ENCODE measurements at regions not wholly inside any gene's neighbourhood (a gene's known extent, or its start where the extent isn't known, plus 50 kb on each side); places are given as distances from the start of the nearest gene placed in this dataset.

DNA sequence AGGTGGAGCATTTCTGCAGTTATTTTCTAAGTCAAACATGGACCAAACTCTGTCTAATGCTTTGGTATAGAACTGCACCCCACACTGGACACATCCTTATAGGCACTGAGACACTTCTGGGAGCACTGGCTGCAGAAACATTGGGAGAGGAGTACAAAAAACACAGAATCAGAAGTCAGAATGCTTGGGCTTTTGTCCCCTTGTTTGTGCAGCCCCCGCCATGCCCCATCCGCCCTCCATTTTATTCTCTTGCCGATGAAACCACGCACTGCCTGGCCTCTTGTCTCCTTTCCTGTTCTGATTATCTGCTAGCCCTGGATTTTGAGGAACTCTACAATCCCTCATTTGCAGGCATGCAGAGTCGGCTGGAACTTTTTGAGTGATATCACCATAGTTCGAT, 1201.2 kb downstream of the TBC1D22A start:
- Histone ChIP-seq H3K9me3 (ENCODE audit: control insufficient read depth, insufficient read depth, low read length) (0 out of 2 replicates have a peak, but pooled peaks cover 3% of the 10 kb centered on the region), H3K4me2 (ENCODE audit: low read length) (no peak overlapping the region)

DNA sequence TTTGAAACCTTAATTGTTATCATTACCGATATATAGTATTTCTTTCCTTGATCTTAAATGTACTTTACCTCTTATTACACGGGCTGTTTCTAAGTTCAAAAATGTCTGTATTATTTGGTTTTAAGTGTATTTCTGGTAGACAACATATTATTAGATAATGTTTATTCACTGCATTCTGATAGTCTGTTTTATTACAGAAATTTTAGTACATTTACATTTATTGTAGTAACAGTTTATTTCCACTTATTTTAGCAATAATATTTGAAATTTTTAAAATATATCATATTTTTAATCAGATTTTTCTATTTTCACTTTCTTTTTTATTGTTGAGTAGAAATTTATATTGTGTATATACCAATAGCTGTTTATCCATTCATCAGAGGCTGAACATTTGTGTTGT, 1195.2 kb downstream of the TBC1D22A start:
- no peak for TF ChIP-seq EZH2phosphoT487 (IDR thresholded peaks at IDR 0.05; ENCODE audit: borderline replicate concordance, low read length)
- TF ChIP-seq, protein P1, sequence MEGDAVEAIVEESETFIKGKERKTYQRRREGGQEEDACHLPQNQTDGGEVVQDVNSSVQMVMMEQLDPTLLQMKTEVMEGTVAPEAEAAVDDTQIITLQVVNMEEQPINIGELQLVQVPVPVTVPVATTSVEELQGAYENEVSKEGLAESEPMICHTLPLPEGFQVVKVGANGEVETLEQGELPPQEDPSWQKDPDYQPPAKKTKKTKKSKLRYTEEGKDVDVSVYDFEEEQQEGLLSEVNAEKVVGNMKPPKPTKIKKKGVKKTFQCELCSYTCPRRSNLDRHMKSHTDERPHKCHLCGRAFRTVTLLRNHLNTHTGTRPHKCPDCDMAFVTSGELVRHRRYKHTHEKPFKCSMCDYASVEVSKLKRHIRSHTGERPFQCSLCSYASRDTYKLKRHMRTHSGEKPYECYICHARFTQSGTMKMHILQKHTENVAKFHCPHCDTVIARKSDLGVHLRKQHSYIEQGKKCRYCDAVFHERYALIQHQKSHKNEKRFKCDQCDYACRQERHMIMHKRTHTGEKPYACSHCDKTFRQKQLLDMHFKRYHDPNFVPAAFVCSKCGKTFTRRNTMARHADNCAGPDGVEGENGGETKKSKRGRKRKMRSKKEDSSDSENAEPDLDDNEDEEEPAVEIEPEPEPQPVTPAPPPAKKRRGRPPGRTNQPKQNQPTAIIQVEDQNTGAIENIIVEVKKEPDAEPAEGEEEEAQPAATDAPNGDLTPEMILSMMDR (IDR thresholded peaks at IDR 0.05; ENCODE audit: low read depth, low read length, poor library complexity, severe bottlenecking), result no peak
- H3K4me2 ChIP-seq (ENCODE audit: low read length), result no peak overlapping the region
- H3K36me3 ChIP-seq (ENCODE audit: control insufficient read depth, low read length), result no peaks in the 10 kb centered on the region
- no peaks in the 10 kb centered on the region for H3K9me2 ChIP-seq (replicated peaks; ENCODE audit: control insufficient read depth, low read length)
- peaks cover 5% of the 10 kb centered on the region for H3K4me1 ChIP-seq (ENCODE audit: control insufficient read depth, low read length)
- H3K4me3 ChIP-seq (ENCODE audit: low read length), result no peak overlapping the region
- H3K79me2 ChIP-seq (ENCODE audit: control insufficient read depth, low read length), result no peaks in the 10 kb centered on the region
- H4K20me1 ChIP-seq (ENCODE audit: control insufficient read depth, insufficient read depth, low read depth, low read length), result no peaks in the 10 kb centered on the region
- no peak overlapping the region for H3K27ac ChIP-seq (ENCODE audit: low read depth, low read length)
- H3K27me3 ChIP-seq (ENCODE audit: control insufficient read depth, low read length), result no peaks in the 10 kb centered on the region
- no peaks in the 10 kb centered on the region for H3F3A ChIP-seq (ENCODE audit: control insufficient read depth, insufficient read depth)
- peaks cover 8% of the 10 kb centered on the region; the same call in 1 of the 2 replicates for H3K9me3 ChIP-seq (ENCODE audit: control insufficient read depth, insufficient read depth, low read length)

More for the DNA sequence above, 1201.2 kb downstream of the TBC1D22A start:
- H3F3A ChIP-seq (ENCODE audit: control insufficient read depth, insufficient read depth), result no peaks in the 10 kb centered on the region
- H3K79me2 ChIP-seq (ENCODE audit: control insufficient read depth, low read length), result no peaks in the 10 kb centered on the region
- no peak overlapping the region for H3K27ac ChIP-seq (ENCODE audit: low read depth, low read length)
- no peaks in the 10 kb centered on the region for H4K20me1 ChIP-seq (ENCODE audit: control insufficient read depth, insufficient read depth, low read depth, low read length)
- no peak overlapping the region for H3K4me3 ChIP-seq (ENCODE audit: low read length)
- H3K9me2 ChIP-seq (replicated peaks; ENCODE audit: control insufficient read depth, low read length), result no peaks in the 10 kb centered on the region
- H3K4me1 ChIP-seq (ENCODE audit: control insufficient read depth, low read length), result no peaks in the 10 kb centered on the region
- H3K27me3 ChIP-seq (ENCODE audit: control insufficient read depth, low read length), result no peaks in the 10 kb centered on the region
- H3K36me3 ChIP-seq (ENCODE audit: control insufficient read depth, low read length), result no peaks in the 10 kb centered on the region
- TF ChIP-seq, protein P1 (IDR thresholded peaks at IDR 0.05; ENCODE audit: low read depth, low read length, poor library complexity, severe bottlenecking), result no peak
- TF ChIP-seq EZH2phosphoT487 (IDR thresholded peaks at IDR 0.05; ENCODE audit: borderline replicate concordance, low read length), result no peak

DNA sequence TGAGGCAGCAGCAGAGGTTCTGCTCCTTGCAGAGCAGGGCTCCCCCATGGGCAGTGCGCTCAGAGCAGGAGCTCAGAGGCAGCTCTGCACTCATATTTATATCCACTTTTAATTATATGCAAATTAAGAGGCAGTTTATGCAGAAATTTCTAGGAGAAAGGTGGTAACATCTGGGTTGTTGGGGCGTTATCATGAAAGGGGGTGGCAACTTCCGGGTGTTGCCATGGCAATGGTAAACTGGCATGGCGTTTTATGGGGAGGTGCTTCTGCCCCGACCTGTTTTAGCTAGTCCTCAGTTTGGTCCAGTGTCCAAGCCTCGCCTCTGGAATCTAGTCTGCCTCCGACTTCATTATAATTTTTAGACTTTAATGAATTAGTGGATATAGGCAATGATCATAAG, 1191.7 kb downstream of the TBC1D22A start:
- Histone ChIP-seq H3K4me1 (ENCODE audit: control insufficient read depth, low read length) (peaks cover 5% of the 10 kb centered on the region), H3K27me3 (ENCODE audit: control insufficient read depth, low read length) (no peaks in the 10 kb centered on the region), H3K9me2 (replicated peaks; ENCODE audit: control insufficient read depth, low read length) (no peaks in the 10 kb centered on the region), H3K4me3 (ENCODE audit: low read length) (no peak overlapping the region), H3F3A (ENCODE audit: control insufficient read depth, insufficient read depth) (no peaks in the 10 kb centered on the region), H3K4me2 (ENCODE audit: low read length) (no peak overlapping the region), H3K79me2 (ENCODE audit: control insufficient read depth, low read length) (no peaks in the 10 kb centered on the region), H4K20me1 (ENCODE audit: control insufficient read depth, insufficient read depth, low read depth, low read length) (no peaks in the 10 kb centered on the region), H3K27ac (ENCODE audit: low read depth, low read length) (no peak overlapping the region), H3K36me3 (ENCODE audit: control insufficient read depth, low read length) (no peaks in the 10 kb centered on the region), H3K9me3 (ENCODE audit: control insufficient read depth, insufficient read depth, low read length) (peaks cover 13% of the 10 kb centered on the region; the same call in 1 of the 2 replicates)
- TF ChIP-seq, protein P1 (IDR thresholded peaks at IDR 0.05; ENCODE audit: low read depth, low read length, poor library complexity, severe bottlenecking), result no peak
- TF ChIP-seq EZH2phosphoT487 (IDR thresholded peaks at IDR 0.05; ENCODE audit: borderline replicate concordance, low read length), result no peak
